ENCODE measurements at regions not wholly inside any gene's neighbourhood (a gene's known extent, or its start where the extent isn't known, plus 50 kb on each side); places are given as distances from the start of the nearest gene placed in this dataset.

DNA sequence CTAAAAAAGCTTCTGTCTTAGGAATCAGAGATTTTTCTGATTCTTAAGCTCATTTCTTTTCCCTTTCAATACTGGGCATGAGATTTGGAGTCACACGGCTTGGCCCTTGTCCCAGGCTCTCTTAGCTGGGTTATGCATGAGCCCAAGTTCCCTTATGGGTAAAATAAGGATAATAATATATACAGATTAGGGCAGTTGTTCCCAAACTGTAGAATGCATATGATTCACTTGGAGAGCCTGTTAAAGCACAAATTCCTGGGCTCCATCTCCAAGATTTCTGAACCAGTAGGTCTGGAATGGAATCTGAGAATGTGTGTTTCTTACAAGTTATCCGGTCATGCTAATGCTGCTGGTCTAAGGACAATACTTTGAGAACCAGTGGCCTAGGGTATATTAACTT is 154.0 kb downstream of the REEP3 start:
- TF ChIP-seq, protein P1, sequence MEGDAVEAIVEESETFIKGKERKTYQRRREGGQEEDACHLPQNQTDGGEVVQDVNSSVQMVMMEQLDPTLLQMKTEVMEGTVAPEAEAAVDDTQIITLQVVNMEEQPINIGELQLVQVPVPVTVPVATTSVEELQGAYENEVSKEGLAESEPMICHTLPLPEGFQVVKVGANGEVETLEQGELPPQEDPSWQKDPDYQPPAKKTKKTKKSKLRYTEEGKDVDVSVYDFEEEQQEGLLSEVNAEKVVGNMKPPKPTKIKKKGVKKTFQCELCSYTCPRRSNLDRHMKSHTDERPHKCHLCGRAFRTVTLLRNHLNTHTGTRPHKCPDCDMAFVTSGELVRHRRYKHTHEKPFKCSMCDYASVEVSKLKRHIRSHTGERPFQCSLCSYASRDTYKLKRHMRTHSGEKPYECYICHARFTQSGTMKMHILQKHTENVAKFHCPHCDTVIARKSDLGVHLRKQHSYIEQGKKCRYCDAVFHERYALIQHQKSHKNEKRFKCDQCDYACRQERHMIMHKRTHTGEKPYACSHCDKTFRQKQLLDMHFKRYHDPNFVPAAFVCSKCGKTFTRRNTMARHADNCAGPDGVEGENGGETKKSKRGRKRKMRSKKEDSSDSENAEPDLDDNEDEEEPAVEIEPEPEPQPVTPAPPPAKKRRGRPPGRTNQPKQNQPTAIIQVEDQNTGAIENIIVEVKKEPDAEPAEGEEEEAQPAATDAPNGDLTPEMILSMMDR (IDR thresholded peaks at IDR 0.05; ENCODE audit: low read length), result no peak
- TF ChIP-seq EZH2 (optimal IDR thresholded peaks at IDR 0.05; ENCODE audit: low read depth, low read length), result no peak
- no peak for TF ChIP-seq EZH2phosphoT487 (IDR thresholded peaks at IDR 0.05; ENCODE audit: low read length)

Measured in MM.1S (cell line).